CD14-positive monocyte (primary cell): ENCODE measurements at regions not wholly inside any gene's neighbourhood (a gene's known extent, or its start where the extent isn't known, plus 50 kb on each side); places are given as distances from the start of the nearest gene placed in this dataset.

Experiments used
- DNase-seq, 3 donors: peaks; one replicate each; pipeline ENCODE4 v3.0.0-alpha.2; 2011 to 2022
- H2AFZ ChIP-seq: 2 replicates; pipeline ENCODE4 v1.6.0; 2012; ENCODE audit warnings: mild to moderate bottlenecking, low read depth, low read length, inconsistent platforms; ENCODE audit not compliant: insufficient read depth, poor library complexity, severe bottlenecking
- H3K27ac ChIP-seq, 2 donors: 1 replicate in 1 of 2; 2 replicates in 1 of 2; pipeline ENCODE4 v1.5.1; 2012 to 2013; ENCODE audit warnings: low read length in 2 of 2, control low read depth in 1 of 2, inconsistent platforms in 1 of 2, low read depth in 1 of 2, mild to moderate bottlenecking in 1 of 2
- H3K27me3 ChIP-seq, 2 donors: one replicate each; pipeline versions ENCODE4 v1.6.0 to v1.6.1; 2011 to 2013; ENCODE audit warnings: low read length in 2 of 2; ENCODE audit not compliant: control insufficient read depth in 2 of 2, insufficient read depth in 2 of 2
- H3K36me3 ChIP-seq, 2 donors: replicated peaks in 1 of 2; 1 replicate in 1 of 2; 2 replicates in 1 of 2; pipeline versions ENCODE4 v1.5.1 to v1.6.1; 2012 to 2013; ENCODE audit warnings: low read length in 2 of 2, control low read depth in 1 of 2, inconsistent platforms in 1 of 2, mild to moderate bottlenecking in 1 of 2; ENCODE audit not compliant: insufficient read depth in 2 of 2, control insufficient read depth in 1 of 2
- H3K4me1 ChIP-seq, 2 donors: 1 replicate in 1 of 2; 2 replicates in 1 of 2; pipeline versions ENCODE4 v1.5.1 to v1.6.1; 2012 to 2013; ENCODE audit warnings: low read length in 2 of 2, control low read depth in 1 of 2, inconsistent platforms in 1 of 2, mild to moderate bottlenecking in 1 of 2, moderate library complexity in 1 of 2; ENCODE audit not compliant: insufficient read depth in 2 of 2, control insufficient read depth in 1 of 2
- H3K4me2 ChIP-seq: replicated peaks from 2 replicates; pipeline ENCODE3; 2012; ENCODE audit warnings: low read length, moderate library complexity, mild to moderate bottlenecking; ENCODE audit not compliant: poor library complexity, severe bottlenecking; ENCODE audit errors: extremely low read depth
- H3K4me3 ChIP-seq, 3 experiments: fragments of 200-600 bp in 1 of 3; sonication (generic) in 1 of 3; replicated peaks in 1 of 3; 1 replicate in 2 of 3; 2 replicates in 1 of 3; pipeline ENCODE4 v1.5.1; 2011 to 2013; ENCODE audit warnings: low read length in 3 of 3, mild to moderate bottlenecking in 3 of 3, control low read depth in 2 of 3, low read depth in 2 of 3, inconsistent platforms in 1 of 3, moderate library complexity in 1 of 3
- H3K79me2 ChIP-seq: 2 replicates; pipeline ENCODE4 v1.6.0; 2012; ENCODE audit warnings: mild to moderate bottlenecking, control low read depth, inconsistent platforms, low read length, moderate library complexity; ENCODE audit not compliant: insufficient read depth
- H3K9ac ChIP-seq: 2 replicates; pipeline ENCODE4 v1.6.0; 2017; ENCODE audit warnings: low read length, mild to moderate bottlenecking; ENCODE audit not compliant: insufficient read depth, poor library complexity, severe bottlenecking
- H3K9me3 ChIP-seq, 2 donors: replicated peaks in 1 of 2; 1 replicate in 1 of 2; 2 replicates in 1 of 2; pipeline versions ENCODE4 v1.5.1 to v1.6.1; 2012 to 2013; ENCODE audit warnings: low read length in 2 of 2, control low read depth in 1 of 2; ENCODE audit not compliant: control insufficient read depth in 1 of 2, insufficient read depth in 1 of 2
- H4K20me1 ChIP-seq: 2 replicates; pipeline ENCODE4 v1.6.0; 2012; ENCODE audit warnings: mild to moderate bottlenecking, low read length, control low read depth, moderate library complexity; ENCODE audit not compliant: insufficient read depth
- H3K27ac Mint-ChIP-seq, 7 donors: one replicate each; pipeline ENCODE4 v1.8.0; 2020; ENCODE audit warnings: mild to moderate bottlenecking in 7 of 7, mixed read lengths in 7 of 7, moderate library complexity in 6 of 7, inconsistent platforms in 2 of 7
- H3K27me3 Mint-ChIP-seq, 3 donors: one replicate each; pipeline ENCODE4 v1.8.0; 2021 to 2022; ENCODE audit warnings: low read depth in 3 of 3, mild to moderate bottlenecking in 3 of 3, mixed read lengths in 3 of 3, moderate library complexity in 3 of 3, inconsistent platforms in 1 of 3
- H3K36me3 Mint-ChIP-seq, 2 donors: one replicate each; pipeline ENCODE4 v1.8.0; 2020; ENCODE audit warnings: mixed read lengths in 2 of 2, inconsistent platforms in 1 of 2, mild to moderate bottlenecking in 1 of 2
- H3K4me1 Mint-ChIP-seq: one replicate; pipeline ENCODE4 v1.8.0; 2020; ENCODE audit warnings: mild to moderate bottlenecking, mixed read lengths
- H3K4me3 Mint-ChIP-seq, 2 donors: one replicate each; pipeline ENCODE4 v1.8.0; 2020; ENCODE audit warnings: mild to moderate bottlenecking in 2 of 2, mixed read lengths in 2 of 2, moderate library complexity in 1 of 2
- H3K9me3 Mint-ChIP-seq, 7 donors: one replicate each; pipeline ENCODE4 v1.8.0; 2020 to 2022; ENCODE audit warnings: mixed read lengths in 7 of 7, mild to moderate bottlenecking in 6 of 7, moderate library complexity in 6 of 7, inconsistent platforms in 2 of 7
- WGBS: methylation state at CpG from one replicate; pipeline ENCODE4 v1.1.5; 2013; ENCODE audit warnings: missing lambda C conversion rate; ENCODE audit not compliant: insufficient coverage; 5-methylcytosine and 5-hydroxymethylcytosine counted together
- intact Hi-C, 2 donors: fragments of 100-400 bp; cut with micrococcal nuclease; formaldehyde crosslinking; loops; one replicate each; pipeline versions ENCODE4 v1.15.0 to v1.15.1; 2023
- TF ChIP-seq, protein P1 (sequence below): fragments of 200-600 bp; IDR thresholded peaks from one replicate; pipeline ENCODE4 v1.8.0; 2022; ENCODE audit warnings: antibody characterized with exemption, mild to moderate bottlenecking

DNA sequence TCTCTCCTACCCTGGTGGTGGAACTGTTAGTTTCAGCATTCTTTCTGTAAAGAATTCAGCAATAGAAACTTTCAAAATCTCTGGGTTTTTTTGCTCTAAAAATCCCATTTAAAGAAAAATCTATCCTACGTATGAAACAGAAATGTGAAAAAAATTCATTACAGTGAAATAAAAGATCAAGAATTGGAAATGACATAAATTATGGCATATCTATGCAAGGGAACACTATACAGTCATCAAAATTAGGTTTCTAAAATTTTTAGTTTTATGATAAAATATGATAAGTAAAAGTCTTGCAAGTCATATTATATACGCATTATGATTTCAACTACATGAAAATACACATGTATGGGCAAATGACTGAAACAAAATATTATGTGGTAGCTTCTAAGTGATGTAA lies 342.6 kb downstream of the CETN3 start:
- H2AFZ ChIP-seq = no peak overlapping the region
- no peaks in the 10 kb centered on the region for H3K27me3 ChIP-seq
- H4K20me1 ChIP-seq = no peaks in the 10 kb centered on the region
- no peak overlapping the region for H3K9ac ChIP-seq
- no peak overlapping the region for H3K27ac Mint-ChIP-seq
- TF ChIP-seq, protein P1, sequence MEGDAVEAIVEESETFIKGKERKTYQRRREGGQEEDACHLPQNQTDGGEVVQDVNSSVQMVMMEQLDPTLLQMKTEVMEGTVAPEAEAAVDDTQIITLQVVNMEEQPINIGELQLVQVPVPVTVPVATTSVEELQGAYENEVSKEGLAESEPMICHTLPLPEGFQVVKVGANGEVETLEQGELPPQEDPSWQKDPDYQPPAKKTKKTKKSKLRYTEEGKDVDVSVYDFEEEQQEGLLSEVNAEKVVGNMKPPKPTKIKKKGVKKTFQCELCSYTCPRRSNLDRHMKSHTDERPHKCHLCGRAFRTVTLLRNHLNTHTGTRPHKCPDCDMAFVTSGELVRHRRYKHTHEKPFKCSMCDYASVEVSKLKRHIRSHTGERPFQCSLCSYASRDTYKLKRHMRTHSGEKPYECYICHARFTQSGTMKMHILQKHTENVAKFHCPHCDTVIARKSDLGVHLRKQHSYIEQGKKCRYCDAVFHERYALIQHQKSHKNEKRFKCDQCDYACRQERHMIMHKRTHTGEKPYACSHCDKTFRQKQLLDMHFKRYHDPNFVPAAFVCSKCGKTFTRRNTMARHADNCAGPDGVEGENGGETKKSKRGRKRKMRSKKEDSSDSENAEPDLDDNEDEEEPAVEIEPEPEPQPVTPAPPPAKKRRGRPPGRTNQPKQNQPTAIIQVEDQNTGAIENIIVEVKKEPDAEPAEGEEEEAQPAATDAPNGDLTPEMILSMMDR = no peak
- no peaks in the 10 kb centered on the region for H3K27me3 Mint-ChIP-seq
- H3K4me1 Mint-ChIP-seq = no peaks in the 10 kb centered on the region
- H3K27ac ChIP-seq = no peak overlapping the region
- H3K36me3 Mint-ChIP-seq = no peaks in the 10 kb centered on the region
- DNase-seq = no peak
- H3K4me3 Mint-ChIP-seq = no peak overlapping the region
- no peaks in the 10 kb centered on the region for H3K9me3 ChIP-seq
- H3K4me2 ChIP-seq = no peak overlapping the region
- WGBS = no CpG with 5 or more reads among the region's 2 CpGs
- intact Hi-C loops = no loop called here
- H3K4me1 ChIP-seq = no peaks in the 10 kb centered on the region
- no peak overlapping the region for H3K4me3 ChIP-seq
- H3K36me3 ChIP-seq = no peaks in the 10 kb centered on the region
- H3K79me2 ChIP-seq = no peaks in the 10 kb centered on the region
- peaks cover 2 to 7% (median 4%) of the 10 kb centered on the region in 7 donors for H3K9me3 Mint-ChIP-seq

DNA sequence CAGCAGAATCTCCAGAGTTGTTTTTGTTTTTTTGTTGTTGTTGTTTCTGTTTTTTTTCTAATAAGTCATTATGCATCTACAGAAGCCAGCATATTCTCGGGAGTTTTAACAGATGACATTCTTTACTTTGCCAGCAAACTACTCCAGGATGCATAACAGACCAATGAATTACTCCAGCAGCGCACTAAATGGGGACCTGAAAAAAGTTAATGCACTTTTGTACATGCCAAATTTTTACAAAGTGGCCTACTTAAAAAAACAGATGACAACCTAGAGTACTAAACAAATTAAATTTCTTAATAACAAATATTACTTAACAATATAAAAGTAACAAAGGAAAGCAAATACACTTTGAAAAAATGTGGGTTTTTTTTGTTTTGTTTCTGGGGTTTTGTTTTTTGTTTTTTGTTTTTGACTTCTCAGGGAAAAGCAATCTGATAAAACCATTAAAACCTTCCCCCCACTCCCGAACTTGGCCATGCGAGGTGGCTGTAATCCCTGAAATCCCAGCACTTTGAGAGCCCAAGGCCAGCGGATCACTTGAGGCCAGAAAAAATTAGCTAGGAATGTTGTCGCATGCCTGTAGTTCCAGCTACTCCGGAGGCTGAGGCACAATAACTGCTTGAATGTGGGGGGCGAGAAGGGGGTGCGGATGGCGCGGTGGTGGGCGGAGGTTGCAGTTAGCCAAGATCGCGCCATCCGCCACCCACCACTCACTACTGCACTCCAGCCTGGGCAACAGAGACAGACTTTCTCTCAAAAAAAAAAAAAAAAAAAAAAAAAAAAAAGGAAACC lies 352.4 kb downstream of the CETN3 start:
- Histone ChIP-seq H4K20me1 (no peaks in the 10 kb centered on the region), H3K27ac (no peak overlapping the region), H3K9me3 (peaks cover 0 to 3% of the 10 kb centered on the region in 2 donors), H3K4me3 (no peak overlapping the region), H3K27me3 (no peaks in the 10 kb centered on the region), H3K4me1 (no peaks in the 10 kb centered on the region), H3K4me2 (no peak overlapping the region), H3K9ac (no peak overlapping the region), H3K79me2 (no peaks in the 10 kb centered on the region), H3K36me3 (no peaks in the 10 kb centered on the region), H2AFZ (no peak overlapping the region)
- Mint-ChIP-seq H3K9me3 (peaks cover 0 to 9% (median 4%) of the 10 kb centered on the region in 7 donors), H3K4me3 (no peak overlapping the region), H3K36me3 (no peaks in the 10 kb centered on the region), H3K4me1 (no peaks in the 10 kb centered on the region), H3K27me3 (peaks cover 0 to 2% (median 1%) of the 10 kb centered on the region in 3 donors), H3K27ac (no peak overlapping the region)
- intact Hi-C loops = no loop called here
- DNase-seq = no peak
- TF ChIP-seq, protein P1 = no peak
- WGBS = 86% methylated on average over 3 of the region's 15 CpGs
